Astrocyte of the hippocampus (primary cell): ENCODE measurements at regions not wholly inside any gene's neighbourhood (a gene's known extent, or its start where the extent isn't known, plus 50 kb on each side); places are given as distances from the start of the nearest gene placed in this dataset.
"Not testable (repeated sequence)": the region's sequence is repeated elsewhere in the genome, so short reads cannot be mapped to it uniquely, and the experiment has no call there.

ENCODE experiments used
- DNase-seq: peaks from one replicate; pipeline ENCODE4 v3.0.0; 2011; ENCODE audit warnings: low read depth, low spot score

GRCh38 chr4:16450724-16451123, 224.5 kb upstream of the TAPT1 start:
- no peak for DNase-seq

- no peak for DNase-seq
These were observed 223.8 kb upstream of the TAPT1 start for GRCh38 chr4:16450031-16450430.

- DNase-seq, result no peak
These were observed 223.1 kb upstream of the TAPT1 start for GRCh38 chr4:16449406-16449805.

GRCh38 chr4:16448241-16448840, 222.1 kb upstream of the TAPT1 start:
- DNase-seq, result no peak

GRCh38 chr4:16443504-16444088, 217.3 kb upstream of the TAPT1 start:
- DNase-seq, result peak; percentile 63

- peak; percentile 20 for DNase-seq
These were observed 216.0 kb upstream of the TAPT1 start for GRCh38 chr4:16442296-16442695.

- no peak for DNase-seq
These were observed 213.5 kb upstream of the TAPT1 start for GRCh38 chr4:16439768-16440167.

- peak; percentile 19 for DNase-seq
These were observed 212.7 kb upstream of the TAPT1 start for GRCh38 chr4:16438986-16439385.

GRCh38 chr4:16437836-16438235, 211.6 kb upstream of the TAPT1 start:
- DNase-seq, result peak; percentile 41

GRCh38 chr4:16431866-16432265, 205.6 kb upstream of the TAPT1 start:
- no peak for DNase-seq

- peak; percentile 84 for DNase-seq
These were observed 192.5 kb upstream of the TAPT1 start for GRCh38 chr4:16418814-16419213.

GRCh38 chr4:16417198-16417597, 190.9 kb upstream of the TAPT1 start:
- DNase-seq, result no peak

GRCh38 chr4:16416601-16417000, 190.3 kb upstream of the TAPT1 start:
- DNase-seq, result peak; percentile 32

GRCh38 chr4:16415751-16416150, 189.5 kb upstream of the TAPT1 start:
- no peak for DNase-seq

GRCh38 chr4:16413814-16414555, 187.7 kb upstream of the TAPT1 start:
- no peak for DNase-seq

- DNase-seq, result no peak
These were observed 185.3 kb upstream of the TAPT1 start for GRCh38 chr4:16411501-16412085.

GRCh38 chr4:16393216-16393615, 166.9 kb upstream of the TAPT1 start:
- not testable (repeated sequence) for DNase-seq

GRCh38 chr4:16391196-16391595, 164.9 kb upstream of the TAPT1 start:
- no peak for DNase-seq

- DNase-seq, result no peak
These were observed 161.2 kb upstream of the TAPT1 start for GRCh38 chr4:16387448-16387847.

GRCh38 chr4:16386711-16387320, 160.5 kb upstream of the TAPT1 start:
- DNase-seq, result no peak

GRCh38 chr4:16384576-16384975, 158.3 kb upstream of the TAPT1 start:
- DNase-seq, result no peak

- DNase-seq, result no peak
These were observed 156.3 kb upstream of the TAPT1 start for GRCh38 chr4:16382571-16382970.
